ENCODE measurements at regions not wholly inside any gene's neighbourhood (a gene's known extent, or its start where the extent isn't known, plus 50 kb on each side); places are given as distances from the start of the nearest gene placed in this dataset.

GRCh38 chr10:131846240-131847101 lies 54.3 kb upstream of the PPP2R2D start:
- TF ChIP-seq E2F6 (IDR thresholded peaks at IDR 0.05; ENCODE audit: borderline replicate concordance, low read depth) (no peak), POLR2A (IDR thresholded peaks at IDR 0.05; ENCODE audit: low read length) (no peak), CTCF (IDR thresholded peaks at IDR 0.05) (no peak), CHD4 (IDR thresholded peaks at IDR 0.05; ENCODE audit: borderline replicate concordance) (no peak), MAFK (IDR thresholded peaks at IDR 0.05; ENCODE audit: partially characterized antibody) (no peak), CHD2 (IDR thresholded peaks at IDR 0.05; ENCODE audit: low read length, partially characterized antibody) (no peak), POLR2AphosphoS2 (conservative IDR thresholded peaks at IDR 0.05; ENCODE audit: low read length) (no peak)
